Loucy (cell line): ENCODE measurements at regions not wholly inside any gene's neighbourhood (a gene's known extent, or its start where the extent isn't known, plus 50 kb on each side); places are given as distances from the start of the nearest gene placed in this dataset.

Source experiments
- CTCF ChIP-seq: fragments of 200-600 bp; sonication (generic); conservative IDR thresholded peaks from 2 replicates; pipeline ENCODE4 v1.5.1; 2014; ENCODE audit warnings: mild to moderate bottlenecking, antibody characterized with exemption, low read length
- EZH2phosphoT487 ChIP-seq: fragments of 200-600 bp; IDR thresholded peaks from 2 replicates; pipeline ENCODE4 v1.6.1; 2018; ENCODE audit warnings: antibody characterized with exemption, mild to moderate bottlenecking, moderate library complexity, borderline replicate concordance

- TF ChIP-seq CTCF (no peak), EZH2phosphoT487 (no peak)
These were observed 264.8 kb upstream of the ZC3H12C start for GRCh38 chr11:109828387-109828786.
